GM19023 (cell line): ENCODE measurements at regions not wholly inside any gene's neighbourhood (a gene's known extent, or its start where the extent isn't known, plus 50 kb on each side); places are given as distances from the start of the nearest gene placed in this dataset.
"Not testable (repeated sequence)": the region's sequence is repeated elsewhere in the genome, so short reads cannot be mapped to it uniquely, and the experiment has no call there.

ENCODE experiments used
- ATAC-seq: cut with Tn5 transposase; IDR thresholded peaks from one replicate; pipeline ENCODE4 v1.9.1; 2021; ENCODE audit warnings: mild to moderate bottlenecking, moderate library complexity; ENCODE audit not compliant: unreplicated experiment

DNA sequence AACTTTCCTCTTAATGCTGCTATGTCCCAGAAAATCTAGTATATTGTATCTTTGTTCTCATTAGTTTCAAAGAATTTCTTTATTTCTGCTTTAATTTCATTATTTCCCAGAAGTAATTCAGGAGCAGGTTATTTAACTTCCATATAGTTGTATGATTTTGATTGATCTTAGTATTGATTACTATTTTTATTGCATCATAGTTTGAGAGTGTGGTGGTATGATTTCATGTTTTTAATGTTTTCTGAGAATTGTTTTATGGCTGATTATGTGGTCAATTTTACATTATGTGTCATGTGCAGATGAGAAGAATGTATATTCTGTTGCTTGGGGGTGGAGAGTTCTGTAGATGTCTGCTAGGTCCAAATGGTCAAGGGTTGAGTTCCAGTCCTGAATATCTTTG lies 425.6 kb upstream of the RORB start:
- no peak for ATAC-seq

DNA sequence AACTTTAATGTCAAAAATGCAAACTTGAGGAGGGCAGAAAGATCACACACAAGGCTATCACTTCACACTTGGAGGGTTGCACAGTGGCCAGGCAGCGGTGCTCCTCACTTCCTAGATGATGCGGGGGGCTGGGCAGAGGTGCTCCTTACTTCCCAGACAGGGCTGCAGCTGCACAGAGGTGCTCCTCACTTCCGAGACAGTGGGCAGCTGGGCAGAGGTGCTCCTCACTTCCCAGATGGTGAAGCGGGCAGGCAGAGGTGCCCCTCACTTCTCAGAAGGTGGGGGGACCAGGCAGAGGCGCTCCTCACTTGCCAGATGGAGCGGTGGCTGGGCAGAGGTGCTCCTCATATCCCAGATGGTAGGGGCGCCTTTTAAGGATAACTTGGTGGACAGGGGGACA lies 423.2 kb upstream of the RORB start:
- no peak for ATAC-seq

DNA sequence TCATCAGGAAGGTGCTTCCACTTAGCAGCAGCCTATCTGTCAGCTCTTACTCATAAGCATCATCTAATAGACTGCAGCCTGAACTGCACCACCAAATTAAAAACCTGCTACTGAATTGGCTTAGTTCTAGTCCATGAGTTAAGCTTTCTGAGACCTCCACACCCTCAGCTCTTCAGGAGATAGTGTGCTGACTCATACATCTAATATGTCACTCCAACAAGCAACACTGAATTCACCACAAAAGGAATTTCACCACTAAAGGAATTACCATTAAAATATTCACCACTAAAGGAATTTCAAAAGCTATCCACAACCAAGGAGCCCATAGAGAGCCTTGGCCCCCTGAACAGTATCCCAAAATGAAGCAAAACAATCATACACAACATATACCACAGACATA lies 418.5 kb upstream of the RORB start:
- ATAC-seq = no peak

DNA sequence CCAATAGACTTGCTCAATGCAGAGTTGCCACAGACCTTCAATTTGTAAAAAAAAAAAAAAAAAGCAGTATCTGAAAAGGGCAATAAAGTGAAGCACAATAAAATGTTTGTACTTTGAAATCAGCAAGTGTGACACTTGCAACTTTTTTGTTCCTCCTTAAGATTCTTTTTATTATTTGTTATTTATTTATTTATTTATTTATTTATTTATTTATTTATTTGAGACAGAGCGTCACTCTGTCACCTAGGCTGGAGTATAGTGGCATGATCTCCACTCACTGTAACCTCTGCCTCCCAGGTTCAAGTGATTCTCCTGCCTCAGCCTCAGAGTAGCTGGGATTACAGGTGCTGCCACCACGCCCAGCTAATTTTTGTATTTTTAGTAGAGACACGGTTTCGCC lies 416.5 kb upstream of the RORB start:
- ATAC-seq = not testable (repeated sequence)

DNA sequence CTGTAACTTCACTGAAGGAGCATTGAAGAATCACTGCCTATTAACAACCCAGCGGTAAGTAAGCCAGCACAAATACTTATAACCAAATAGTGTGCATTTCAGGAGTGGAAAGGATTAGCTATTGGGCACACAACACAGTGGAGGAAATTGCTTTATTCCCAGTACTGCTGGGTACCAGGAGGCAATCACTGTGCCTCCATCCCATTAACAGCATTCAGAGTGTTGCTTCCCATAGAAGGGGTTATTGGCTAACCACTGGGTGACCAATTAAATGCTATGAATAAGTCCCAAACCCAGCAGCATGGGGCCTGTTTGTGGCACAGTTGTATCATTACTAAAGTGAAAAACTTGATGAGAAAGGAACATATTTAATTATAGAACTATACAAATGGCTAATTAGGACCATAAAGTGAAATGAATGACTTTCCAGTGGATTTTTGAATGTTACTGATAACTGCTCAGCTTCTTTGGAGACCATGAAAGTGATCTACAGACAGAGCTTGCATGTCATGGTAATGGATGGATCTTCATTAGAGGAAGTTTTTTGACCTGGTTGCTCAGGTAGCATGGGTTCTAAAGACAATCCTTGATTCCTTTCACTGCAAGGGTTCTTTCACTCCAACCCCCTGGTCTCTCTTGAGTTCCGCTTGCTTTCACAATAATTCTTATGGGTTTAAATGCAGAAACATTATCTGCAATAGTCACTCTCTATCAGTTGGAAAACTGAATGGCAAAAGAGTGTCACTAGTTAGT lies 413.3 kb upstream of the RORB start:
- no peak for ATAC-seq

DNA sequence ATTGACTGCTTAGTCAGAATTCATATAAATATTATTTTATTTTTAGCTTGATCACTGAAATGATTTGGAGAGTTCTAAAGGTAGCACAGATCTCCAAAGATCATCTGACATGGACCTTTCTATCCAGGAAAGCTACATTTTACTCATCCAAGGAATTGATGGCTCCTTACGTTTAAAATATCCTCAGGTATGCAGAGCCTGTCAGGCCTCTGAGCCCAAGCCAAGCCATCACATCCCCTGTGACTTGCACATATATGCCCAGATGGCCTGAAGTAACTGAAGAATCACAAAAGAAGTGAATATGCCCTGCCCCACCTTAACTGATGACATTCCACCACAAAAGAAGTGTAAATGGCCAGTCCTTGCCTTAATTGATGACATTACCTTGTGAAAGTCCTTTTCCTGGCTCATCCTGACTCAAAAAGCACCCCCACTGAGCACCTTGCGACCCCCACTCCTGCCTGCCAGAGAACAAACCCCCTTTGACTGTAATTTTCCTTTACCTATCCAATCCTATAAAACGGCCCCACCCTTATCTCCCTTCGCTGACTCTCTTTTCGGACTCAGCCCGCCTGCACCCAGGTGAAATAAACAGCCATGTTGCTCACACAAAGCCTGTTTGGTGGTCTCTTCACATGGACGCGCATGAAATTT lies 411.6 kb upstream of the RORB start:
- not testable (repeated sequence) for ATAC-seq

DNA sequence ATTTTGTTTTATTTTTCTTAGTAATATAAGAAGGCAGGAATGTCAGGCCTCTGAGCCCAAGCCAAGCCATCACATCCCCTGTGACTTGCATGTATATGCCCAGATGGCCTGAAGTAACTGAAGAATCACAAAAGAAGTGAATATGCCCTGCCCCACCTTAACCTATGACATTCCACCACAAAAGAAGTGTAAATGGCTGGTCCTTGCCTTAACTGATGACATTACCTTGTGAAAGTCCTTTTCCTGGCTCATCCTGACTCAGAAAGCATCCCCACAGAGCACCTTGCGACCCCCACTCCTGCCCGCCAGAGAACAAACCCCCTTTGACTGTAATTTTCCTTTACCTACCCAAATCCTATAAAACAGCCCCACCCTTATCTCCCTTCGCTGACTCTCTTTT lies 406.2 kb upstream of the RORB start:
- ATAC-seq = not testable (repeated sequence)

DNA sequence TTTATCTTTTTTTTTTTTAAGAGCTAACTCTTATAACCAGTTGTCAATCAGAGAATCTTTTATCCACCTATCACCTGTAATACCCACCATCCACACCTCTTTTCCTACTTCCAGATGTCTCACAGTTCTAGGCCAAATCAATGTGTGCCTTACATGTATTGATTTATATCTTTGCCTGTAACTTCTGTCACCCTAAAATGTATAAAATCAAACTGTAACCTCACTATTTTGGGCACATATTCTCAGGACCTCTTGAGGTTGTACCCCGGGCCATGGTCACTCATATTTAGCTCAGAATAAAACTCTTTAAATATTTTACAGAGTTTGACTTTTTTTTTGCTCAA lies 404.7 kb upstream of the RORB start:
- no peak for ATAC-seq

DNA sequence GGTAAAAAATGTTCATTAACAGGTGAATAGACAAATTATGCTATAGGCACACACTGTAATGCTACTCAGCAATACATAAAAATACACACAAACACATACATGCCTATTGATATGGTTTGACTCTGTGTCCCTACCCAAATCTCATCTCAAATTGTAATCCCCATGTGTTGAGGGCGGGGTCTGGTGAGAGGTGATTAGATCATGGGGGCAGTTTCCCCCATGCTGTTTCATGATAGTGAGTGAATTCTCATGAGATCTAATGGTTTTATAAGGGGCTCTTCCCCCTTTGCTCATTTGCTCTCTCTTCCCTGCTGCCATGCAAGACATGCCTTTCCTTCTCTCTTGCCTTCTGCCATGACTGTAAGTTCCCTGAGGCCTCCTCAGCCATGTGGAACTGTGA lies 403.1 kb upstream of the RORB start:
- not testable (repeated sequence) for ATAC-seq

DNA sequence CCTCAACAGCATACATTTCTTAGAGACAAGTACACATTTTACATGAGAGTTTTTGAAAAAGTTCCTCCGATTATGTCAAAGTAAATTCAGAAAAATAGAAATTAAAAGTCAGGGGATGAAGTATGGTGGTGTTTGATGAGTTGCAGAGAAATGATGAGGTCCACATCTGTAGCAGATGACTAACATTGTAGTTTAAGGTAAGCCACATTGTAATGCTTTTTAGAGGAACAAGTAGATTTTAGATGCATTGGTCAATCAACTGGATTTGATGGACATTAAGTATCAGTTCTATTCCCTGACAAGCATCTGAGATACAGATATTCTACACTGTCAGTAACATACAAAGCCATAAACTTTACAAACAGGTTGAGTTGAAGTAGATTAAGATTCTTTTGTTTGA lies 402.4 kb upstream of the RORB start:
- ATAC-seq = no peak

DNA sequence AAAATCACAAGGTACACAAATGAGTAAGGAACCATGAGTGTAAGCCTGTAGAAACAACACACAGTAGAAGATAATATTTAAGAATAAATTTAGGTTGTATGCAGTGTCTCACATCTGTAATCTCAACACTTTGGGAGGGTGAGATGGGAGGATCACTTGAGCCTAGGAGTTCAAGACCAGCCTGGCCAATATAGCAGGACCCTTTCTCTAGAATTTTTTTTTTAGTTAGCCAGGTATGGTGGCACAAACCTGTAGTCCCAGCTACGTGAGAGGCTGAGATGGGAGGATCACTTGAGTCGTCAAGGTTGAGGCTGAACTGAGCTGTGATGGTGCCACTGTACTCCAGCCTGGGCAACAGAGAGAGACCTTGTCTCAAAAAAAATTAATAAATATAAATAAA lies 401.2 kb upstream of the RORB start:
- no peak for ATAC-seq

DNA sequence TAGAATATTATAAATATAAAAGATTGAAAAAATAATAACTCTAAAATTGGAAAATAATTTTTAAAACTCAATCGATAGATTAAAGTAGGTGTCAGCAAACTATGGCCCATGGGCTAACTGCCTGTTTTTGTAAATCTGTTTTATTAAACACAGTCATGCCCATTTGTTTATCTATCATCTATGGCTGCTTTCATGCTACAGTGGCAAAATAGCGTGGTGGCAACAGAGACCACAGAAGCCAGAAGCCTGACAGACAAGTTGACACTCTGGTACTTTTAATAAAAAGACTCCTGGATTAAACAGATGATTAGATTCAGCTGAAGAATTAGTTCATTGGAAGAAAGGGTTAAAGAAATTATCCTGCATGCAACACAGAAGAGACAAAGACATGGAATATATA lies 400.7 kb upstream of the RORB start:
- ATAC-seq = no peak

DNA sequence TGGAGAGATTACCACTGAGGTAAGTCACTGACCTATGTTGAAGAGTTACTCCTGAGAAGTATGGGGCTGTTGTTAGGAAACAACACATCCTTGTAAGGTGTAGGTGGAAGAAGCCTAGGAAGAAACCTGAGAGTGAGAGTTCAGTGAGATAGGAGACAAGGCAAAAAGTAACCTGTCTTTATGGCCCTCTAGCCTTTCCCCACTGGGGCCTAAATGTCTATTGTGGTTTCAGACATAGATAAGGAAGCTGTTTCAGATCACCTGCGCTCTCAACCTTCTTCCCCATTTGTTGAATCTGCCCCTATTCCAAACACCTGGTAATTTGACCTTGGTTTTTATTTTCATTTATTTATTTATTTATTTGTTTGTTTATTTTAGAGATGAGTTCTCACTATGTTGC lies 397.1 kb upstream of the RORB start:
- ATAC-seq = no peak

DNA sequence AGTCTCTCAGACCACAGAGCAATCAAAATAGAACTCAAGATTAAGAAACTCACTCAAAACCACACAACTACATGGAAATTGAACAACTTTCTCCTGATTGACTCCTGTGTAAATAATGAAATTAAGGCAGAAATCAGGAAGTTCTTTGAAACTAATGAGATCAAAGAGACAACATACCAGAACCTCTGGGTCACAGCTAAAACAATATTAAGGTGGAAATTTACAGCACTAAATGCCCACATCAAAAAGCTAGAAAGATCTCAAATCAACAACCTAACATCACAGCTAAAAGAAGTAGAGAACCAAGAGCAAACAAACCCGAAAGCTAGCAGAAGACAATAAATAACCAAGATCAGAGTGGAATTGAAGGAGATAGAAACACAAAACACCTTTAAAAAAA lies 395.0 kb upstream of the RORB start:
- not testable (repeated sequence) for ATAC-seq

DNA sequence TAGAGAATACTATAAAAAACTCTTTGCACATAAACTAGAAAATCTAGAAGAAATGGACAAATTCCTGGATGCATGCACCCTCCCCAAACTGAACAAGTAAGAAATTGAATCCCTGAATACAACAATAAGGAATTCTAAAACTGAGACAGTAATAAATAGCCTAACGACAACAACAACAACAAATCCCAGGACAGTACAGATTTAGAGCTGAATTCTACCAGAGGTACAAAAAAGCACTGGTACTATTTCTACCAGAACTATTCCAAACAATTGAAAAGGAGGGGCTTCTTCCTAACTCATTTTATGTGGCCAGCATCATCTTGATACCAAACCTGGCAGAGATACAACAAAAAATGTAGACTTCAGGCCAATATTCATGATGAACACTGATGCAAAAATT lies 394.4 kb upstream of the RORB start:
- no peak for ATAC-seq

DNA sequence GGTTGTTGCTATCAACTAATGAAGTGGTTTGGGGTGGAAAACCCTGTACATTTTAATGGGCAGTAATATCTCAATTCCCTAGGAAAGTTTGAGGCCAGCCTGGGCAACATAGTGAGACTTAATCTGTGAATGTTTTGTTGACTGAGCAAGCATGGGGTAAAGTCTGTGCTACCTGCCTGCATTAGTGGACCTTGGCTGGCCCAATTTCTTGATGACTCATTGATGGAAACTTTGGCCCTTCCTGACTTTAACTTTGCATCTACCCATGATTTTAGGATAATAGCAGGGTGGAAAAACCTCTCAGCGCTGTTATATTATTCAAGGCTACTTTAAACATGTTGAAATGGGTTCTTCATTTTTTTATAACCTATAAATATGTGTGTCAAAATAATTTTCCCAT lies 389.4 kb upstream of the RORB start:
- no peak for ATAC-seq

DNA sequence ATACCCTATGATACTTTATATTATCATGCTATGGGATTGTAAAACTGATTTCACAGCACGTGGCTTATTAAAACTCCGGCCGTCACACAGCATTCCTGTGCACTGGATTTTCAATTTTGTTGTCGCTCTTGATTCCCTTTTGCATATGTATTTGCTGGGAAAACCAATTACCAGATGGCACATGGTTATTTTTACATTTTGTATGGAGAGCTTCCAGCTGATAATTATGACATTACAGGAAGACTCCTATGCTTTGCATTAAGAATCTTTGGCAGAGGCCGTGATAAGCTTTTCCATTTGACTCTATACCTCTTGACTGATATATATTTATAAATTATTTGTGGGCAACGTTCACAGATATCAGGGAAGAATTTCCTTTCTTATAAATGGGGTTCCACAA lies 381.2 kb upstream of the RORB start:
- ATAC-seq = no peak

DNA sequence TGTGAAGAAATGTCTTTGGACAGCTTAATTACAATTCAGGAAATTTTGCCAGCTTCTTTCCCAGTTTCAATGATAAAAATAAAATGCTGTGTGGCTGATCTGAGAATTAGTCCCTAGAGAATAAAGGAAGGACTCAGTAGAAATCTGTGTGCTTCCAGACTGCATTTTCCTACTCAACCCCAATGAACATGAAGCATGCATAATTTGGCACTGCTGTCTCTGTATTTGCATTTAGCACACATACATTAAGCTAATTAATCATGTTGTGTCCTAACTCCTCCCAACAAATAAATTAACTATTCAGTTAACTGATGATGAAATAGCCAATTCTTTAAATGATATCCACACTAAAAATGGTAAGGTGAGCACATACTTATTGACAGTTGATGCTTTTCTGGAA lies 380.0 kb upstream of the RORB start:
- no peak for ATAC-seq

DNA sequence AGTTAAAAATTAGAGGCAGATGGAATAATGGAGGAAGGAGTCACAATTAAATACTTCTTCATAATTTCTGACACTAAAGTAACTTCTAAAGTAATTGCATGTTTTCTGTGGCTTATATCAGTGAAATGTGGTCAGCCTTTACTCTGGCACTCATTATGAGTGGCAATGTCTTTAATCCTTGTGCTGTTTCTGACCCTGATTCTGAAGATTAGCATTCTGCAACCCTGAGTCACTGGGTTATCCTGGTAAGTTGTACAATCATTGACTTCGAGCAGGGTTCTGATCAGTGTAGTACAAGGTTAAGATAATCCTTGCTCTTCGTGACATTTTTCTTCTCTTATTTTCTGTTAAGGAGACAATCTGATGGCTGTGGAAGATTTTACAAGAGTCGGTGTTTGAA lies 379.4 kb upstream of the RORB start:
- ATAC-seq = no peak

DNA sequence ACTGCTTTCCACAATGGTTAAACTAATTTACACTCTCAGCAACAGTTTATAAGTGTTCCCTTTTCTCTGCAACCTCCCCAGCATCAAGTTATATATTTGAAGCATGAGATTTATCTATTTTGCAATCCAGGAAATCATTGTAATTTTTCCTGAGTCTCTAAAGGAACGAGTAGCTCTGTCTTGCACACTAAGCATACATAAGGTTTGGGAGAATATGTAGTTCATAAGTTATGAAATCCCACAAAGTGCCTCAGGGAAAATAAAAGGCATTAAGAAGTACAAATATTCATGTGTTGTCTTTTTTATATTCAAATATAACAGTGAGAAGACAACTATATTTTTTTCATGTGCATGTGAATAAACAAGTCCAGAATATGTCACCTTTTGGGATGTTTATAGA lies 377.1 kb upstream of the RORB start:
- ATAC-seq = no peak

DNA sequence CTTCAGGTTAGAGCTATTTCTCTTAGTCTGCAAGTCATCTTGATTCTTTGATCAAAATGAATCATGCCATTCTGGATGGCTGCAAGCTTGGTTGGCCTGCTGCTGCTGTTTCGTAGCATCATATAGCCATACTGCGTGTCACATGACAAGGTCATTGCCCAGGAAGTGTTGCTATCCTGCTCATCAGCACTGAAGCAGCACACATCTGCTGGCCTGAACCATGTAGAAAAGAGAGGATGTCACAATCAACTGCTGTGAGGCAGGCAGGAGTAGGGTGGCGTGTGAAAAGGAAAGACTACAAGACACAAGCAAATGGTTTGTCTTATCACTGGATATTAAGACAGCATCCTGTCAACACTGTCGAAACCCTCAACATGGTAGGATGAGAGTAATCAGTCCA lies 376.7 kb upstream of the RORB start:
- no peak for ATAC-seq

DNA sequence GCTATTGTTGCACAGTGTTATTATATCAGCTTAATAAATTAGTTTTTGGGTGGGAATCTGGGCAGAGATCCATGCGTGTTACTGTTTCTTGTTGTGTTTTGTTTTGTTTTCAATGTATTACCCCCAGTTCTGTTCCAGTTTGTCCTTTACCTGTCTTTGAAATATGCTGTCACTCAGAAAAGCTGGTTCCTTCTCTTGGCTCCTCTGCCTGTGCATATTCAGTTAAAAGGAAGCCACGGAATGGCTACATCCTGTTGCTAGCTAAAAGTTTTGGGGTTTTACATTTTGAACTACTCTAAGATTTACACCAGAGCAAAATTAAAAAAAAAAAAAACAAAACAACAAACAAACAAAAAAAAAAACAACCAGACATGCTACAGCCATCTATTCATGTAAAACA lies 374.9 kb upstream of the RORB start:
- no peak for ATAC-seq

DNA sequence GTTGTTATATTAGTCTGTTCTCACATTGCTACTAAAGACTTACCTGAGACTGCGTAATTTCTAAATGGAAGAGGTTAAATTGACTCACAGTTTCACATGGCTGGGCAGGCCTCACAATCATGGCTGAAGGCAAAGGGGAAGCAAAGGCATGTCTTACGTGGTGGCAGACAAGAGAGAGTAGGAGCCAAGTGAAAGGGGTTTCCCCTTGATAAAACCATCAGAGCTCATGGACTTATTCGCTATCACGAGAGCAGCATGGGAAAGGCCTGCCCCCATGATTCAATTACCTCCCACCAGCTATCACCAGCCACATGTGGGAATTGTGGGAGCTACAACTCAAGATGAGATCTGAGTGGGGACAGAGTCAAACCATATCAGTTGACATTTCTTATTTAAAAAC lies 374.5 kb upstream of the RORB start:
- no peak for ATAC-seq
